NCI-H2107 treated with DMSO at 0.1 percent for 48 hours (cell line): ENCODE measurements at regions not wholly inside any gene's neighbourhood (a gene's known extent, or its start where the extent isn't known, plus 50 kb on each side); places are given as distances from the start of the nearest gene placed in this dataset.
A peak's percentile ranks its signal among the peaks of the same experiment; 100 is the strongest.

Experiments
- DNase-seq: peaks from one replicate; lab custom pipeline; 2025; ENCODE audit not compliant: unreplicated experiment; lab: John Stamatoyannopoulos, UW

DNA sequence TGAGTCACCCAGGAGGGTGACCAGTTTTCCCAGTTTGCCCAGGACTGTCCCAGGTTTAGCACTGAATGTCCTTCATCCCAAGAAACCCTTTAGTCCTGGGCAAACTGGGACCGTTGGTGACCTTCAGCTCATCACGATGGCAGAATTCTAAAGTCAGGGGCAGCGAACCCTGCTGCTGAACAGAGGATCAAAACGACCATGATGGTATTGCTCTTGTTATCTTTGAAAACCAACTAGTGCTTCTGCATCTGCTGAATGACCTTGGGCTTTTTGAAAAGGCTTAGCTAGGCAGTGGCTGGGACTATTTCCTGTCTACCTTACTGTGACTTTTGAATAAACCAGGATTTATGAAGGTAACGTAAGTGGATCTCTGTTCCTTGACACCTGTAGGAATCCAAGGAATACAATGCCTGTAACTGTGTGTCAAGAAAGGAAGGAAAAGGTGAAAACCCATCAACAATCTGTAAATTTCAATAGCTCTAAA, 281.9 kb downstream of the SOX9 start:
- no peak for DNase-seq

DNA sequence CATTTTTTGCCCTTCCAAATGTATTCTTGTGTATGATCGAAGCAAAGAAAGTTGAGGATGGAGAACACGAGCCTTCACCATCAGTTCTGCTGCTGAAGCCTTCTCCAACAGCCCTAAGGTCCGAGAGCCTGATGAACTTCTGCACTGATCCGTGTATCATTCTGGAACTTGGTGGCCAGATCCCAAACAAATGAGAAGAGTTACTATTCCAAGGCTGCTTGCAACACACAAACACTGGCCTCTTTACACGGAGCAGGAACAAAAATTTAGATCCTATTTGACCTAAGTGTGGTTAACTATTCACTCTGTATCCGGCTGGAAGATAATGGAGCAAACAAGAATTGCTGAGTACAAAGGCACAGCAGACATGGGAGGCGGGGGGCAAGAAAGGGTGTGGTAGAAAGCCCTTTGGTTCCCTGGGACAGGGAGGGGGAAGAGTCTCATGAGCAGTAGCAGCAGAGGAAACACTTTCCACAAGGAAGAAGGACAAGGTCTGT, 282.9 kb downstream of the SOX9 start:
- no peak for DNase-seq

DNA sequence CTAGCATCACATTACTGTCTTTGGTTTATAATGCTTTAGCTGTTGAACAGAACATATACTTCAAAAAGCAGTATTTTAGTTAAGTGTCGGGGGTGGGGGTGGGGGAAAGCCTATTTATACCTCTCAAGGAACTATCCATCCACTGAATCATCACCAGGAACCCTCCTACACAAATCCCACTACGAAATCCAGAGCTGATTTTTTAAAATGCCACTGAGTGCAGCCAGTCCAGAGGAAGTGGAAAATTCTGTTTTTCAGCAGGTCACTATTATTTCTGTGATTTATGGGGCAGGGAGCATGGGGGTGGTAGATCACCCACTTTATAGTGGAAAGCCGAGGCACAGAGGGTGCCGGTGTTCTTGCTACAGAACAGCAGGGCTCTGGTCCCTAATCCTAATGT, 284.1 kb downstream of the SOX9 start:
- DNase-seq: no peak

DNA sequence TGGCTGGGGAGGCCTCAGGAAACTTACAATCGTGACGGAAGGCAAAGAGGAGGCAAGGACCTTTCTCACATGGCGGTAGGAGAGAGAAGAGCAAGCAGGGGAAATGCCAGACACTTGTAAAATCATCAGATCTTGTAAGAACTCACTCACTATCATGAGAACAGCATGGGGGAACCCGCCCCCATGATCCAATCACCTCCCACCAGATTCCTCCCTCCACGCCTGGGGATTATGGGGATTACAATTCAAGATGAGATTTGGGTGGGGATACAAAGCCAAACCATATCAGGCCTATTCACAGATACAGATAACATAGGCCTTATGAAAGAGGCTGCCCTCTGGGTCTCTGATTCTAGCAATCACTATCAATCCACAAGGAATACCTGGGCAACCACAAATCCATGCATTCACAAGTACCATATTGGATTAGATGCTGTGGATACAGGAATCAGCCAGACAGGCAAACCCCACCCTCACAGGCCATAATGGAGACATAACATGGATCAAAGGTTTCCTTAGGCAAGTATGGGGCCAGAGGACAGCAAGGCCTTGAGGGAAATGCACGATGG, 284.9 kb downstream of the SOX9 start:
- DNase-seq: no peak

DNA sequence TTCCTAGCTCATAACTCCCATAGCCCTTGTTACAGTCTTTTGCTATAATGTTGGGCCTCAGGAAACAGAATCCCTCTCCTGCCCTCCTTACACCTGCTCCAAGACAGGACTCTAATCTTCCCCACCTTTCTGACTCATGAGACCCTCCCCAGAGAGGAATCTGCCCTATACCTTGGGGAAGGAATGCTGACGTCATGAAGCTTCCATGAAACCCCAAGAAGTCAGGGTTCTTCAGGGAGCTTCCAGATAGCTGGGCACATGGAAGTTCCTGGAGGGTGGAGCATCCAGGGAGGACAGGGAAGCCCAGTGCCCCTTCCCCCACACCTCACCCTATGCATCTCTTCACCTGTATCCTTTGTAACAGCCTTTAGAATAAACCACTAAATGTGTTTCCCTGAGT, 285.7 kb downstream of the SOX9 start:
- no peak for DNase-seq

DNA sequence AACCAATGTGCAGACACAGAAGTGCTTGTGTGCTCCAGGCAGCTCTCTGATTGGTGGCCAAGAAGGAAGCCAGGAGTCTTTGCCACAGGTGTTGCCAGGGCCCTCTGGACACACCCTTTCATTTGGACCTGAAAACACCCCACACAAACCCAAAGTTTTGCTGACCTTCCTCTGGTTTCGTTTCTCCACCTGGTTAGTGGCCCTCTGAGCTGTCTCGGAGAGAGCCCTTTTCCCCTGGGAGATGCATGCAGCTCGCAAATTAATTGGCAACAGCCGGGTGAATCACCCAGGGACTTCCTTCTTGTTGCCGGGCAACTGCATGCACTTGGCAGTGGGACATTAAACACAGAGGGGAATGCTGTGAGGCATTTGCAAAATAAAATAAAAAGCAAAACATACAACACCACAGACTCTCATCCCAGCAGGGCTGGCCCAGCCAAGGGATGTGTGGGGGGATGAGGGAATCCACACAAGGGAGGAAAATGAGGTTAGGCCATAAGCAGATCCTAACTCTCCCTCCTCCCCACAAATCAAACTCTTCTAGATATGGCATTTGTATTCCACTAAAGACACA, 286.6 kb downstream of the SOX9 start:
- DNase-seq: peak; percentile 91

DNA sequence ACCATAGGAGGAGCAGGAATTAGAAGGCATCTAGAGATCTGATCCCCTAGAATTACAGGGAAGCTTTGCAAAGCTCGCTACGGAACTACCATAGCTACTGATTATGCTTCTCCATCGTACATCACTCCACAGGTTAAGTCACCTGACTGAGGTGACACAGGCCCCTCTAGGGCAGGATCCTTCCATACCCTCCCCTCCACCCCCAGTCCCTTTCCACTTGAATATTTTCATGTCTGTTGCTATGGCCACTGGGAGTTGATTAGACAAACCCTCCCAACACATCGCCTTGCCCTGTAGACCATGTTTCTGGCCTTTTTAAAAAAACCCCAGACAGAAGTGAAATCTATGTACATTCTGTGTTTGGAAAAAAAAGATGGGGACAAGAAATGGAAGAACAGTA, 287.1 kb downstream of the SOX9 start:
- DNase-seq: no peak

DNA sequence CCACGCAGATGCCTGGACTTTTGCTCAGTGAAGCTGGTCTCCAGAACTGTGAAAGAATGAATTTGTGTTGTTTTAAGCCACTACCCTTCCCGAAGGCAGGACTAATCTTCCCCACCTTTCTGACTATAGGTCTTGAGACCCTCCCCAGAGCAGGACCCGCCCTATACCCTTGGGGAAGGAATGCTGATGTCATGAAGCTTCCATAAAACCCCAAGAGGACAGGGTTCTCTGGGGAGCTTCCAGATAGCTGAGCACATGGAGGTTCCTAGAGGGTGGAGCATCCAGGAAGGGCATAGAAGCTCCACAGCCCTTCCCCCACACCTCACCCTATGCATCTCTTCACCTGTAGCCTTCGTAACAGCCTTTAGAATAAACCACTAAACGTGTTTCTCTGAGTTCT, 287.8 kb downstream of the SOX9 start:
- no peak for DNase-seq

DNA sequence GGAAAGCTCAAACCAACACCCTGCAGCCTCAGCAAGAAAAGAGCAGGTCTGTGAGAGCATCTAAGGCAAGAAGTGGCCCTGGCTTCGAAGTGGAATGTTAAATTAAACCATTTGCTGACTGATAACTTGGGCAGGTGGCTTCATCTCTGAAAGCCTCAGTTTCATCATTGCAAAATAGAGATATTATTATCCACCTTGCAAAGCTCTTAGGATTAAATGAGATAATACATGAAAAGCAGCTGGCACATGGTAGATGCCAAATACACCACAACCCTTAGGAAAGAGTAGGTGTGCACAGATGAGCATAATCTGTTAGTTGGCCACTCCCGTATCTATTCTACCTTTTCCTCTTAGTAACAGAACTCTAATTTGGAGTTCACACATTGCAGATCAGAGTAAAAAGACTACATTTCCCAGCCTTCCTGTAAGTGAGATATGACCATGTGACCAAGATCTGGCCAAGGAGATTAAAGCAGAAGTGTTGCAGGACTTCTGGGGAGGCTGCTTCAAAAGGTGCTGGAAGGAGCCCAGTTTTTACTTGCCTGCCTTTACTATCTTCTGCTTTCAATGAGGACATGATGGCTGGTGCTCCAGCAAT, 288.7 kb downstream of the SOX9 start:
- DNase-seq: no peak

DNA sequence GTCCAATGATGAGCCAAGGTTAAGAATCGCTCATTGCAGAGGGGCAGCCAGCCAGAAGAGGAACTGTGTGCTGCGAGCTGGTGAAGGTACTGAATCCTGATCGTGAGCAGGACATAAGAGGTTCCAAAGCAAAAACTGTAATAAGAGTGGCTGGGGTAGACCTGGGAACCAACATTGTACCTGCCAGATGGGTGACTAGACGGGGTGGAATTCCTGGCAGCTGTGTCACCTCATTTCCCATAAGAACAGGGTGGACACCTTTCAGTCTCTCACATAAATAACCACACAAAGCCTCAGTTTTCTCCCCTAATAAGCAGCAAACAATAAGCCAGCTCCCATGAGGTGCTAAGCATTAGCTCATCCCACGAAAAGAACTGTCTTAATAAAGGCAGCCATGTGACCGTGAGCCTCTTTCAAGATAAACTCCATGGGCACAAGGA, 290.3 kb downstream of the SOX9 start:
- DNase-seq: no peak

DNA sequence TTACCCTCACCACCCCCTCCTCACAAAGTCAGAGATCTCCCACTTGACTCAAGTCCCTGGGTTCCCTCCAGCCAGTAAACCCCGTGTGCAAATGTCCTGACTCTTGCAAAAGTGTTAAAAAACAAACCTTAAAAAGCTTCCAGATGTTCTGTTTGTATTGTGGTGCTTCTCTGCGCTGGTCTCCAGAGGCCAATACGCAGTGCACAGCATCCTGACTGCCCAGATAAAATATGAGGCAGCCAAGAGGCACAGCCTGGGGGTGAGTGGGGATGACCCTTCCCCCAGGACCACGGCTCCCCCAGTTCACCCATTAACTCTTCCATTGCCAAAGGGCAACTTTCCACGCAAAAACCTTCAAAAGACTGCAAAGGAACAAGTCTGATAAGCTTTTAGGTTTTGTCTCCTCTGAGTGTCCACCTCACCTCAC, 291.8 kb downstream of the SOX9 start:
- no peak for DNase-seq

DNA sequence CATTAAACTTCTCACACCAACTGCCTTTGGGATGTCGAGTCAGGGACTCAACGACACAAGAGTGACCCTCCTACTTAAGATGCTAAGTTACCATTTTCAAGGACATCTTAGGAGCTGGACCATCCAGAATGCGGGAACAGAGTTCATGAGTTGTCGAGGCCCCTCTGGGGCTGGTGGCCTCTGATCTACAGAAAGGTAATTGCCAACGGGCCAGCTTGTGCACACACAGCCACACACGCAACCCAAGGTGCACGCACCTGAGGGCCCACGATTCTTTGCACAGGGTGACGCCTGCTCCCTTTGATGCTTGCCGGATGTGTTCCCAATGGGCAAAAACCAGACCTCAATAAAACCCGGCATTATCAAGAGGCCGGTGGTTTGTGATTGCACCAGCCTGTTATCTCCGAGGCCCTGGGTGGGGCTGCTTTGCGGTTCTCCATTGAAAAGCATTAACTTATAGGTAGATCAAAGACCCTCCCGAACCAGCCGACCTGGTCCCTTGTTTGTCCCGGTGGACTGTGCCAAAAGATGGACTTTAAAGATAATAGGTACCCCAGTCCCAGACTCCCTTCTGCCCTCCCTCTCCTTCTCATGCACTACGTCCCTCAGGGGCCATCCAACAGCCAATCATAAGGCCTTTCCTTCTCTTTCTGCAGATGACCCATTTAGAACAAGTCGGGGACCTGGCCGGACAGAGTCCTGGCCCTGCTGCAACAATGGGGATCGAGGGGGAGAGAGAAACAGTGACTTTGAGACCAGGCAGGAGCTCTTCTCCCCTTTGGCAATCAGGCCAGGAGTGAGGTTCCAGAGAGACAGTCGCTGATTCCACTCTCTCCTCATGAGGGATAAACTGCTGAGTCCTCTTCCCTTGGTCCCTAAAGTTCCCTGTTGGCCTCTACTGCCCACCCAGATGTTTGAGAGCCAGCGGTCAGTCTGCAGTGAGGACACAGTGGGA, 292.5 kb downstream of the SOX9 start:
- no peak for DNase-seq

DNA sequence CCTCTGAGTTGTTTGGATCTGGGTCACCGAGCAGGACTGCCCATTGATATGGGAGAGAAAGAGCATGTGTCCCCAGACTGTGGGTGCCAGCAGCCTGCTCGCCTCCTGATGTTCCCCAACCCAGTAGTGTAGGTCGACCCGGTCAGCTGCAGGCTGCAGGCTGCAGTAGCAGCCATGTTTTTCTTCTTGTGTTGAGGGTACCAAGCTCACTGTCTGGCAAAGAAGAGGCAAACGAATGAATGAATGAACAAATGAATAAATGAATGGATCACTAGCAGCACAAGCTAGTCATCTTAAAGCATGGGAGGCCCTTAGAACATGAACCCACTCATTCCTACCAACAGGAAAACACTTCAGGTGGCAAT, 293.2 kb downstream of the SOX9 start:
- no peak for DNase-seq

DNA sequence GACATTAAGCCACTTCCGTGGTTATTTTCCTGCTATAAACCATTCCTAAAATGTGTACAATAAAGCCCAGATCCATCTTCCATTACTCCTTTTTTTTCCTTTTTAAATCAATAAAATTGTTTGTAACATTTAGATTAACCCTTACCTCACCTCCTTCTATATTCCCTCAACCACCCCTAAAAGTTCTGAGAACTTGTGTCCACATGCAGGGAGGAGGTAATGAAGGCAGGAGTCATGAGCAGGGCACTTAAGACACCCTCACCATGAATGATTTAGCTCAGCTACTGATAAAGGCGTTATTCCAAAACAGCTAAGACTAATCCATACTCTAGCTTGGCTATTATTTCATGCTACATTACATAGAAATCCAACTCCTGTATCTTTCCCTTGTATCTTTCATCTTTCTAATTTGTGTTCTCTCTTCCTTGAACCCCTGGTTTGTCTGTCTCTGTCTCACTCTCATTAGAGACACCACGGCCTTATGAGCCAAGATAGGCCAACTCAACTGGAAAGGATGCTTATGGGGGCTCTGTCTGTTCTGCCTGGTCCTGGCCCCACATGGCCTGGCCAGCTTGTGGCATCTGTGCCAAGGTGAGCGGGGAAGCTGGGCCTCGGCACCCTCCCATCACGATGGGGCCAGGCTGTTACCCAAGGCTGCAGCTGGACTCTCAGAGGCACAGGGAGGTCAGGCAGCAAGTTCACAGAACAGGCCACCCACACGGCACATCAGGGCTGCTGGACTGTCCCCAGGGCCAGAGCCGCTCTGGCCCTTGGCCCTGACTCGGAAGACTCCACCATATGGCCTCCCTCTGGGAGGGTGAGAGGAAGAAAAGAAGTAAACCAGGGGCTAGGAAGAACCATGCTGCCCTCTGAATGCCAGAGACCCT, 294.4 kb downstream of the SOX9 start:
- DNase-seq: no peak

DNA sequence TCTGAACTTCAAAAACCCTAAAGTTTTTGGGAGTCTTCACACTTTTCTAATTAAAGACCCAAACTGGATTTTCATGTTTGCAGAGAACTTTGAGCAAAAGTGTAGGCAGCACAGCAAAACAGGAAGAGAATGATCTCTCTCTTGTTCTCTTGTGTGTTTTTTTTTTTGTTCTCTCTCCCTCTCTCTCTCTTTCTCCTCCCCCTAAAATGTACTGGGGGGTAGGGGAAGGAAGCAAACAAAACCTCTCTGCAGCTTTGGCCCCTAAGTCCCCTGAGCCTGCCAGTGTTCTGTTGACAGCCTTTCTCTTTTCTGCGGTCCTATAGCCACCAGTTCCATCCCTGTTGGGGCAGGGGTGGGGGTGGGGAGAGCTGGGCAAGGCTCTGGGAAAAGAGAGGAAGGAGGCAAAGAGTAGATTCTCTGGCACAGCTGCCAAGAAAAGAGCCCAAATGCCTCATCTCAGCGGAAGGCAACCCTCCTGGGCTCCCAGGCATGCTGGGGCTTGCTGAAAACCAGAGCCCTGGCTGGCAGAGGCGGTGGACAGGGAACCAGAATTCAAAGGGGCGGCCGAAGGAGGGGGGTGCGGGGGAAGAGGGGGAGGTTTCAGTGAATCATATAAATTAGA, 295.3 kb downstream of the SOX9 start:
- DNase-seq: peak; percentile 77

DNA sequence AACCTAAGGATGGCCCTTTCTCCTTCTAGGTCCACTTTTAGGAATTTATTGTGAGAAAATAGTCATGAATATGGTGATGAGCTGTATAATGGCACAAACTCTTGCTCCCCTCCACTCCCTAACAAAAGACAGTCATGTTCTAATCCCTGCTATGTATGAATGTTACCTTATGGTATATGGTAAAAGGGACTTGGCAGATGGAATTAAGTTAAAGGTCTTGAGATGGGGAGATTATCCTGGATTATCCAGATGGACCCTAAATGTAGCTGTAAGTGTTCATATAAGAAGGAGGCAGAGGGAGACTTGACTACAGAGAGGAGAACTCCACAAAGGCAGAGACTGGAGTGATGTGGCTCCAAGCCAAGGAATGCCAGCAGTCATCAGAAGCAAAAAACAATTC, 296.1 kb downstream of the SOX9 start:
- DNase-seq: no peak

DNA sequence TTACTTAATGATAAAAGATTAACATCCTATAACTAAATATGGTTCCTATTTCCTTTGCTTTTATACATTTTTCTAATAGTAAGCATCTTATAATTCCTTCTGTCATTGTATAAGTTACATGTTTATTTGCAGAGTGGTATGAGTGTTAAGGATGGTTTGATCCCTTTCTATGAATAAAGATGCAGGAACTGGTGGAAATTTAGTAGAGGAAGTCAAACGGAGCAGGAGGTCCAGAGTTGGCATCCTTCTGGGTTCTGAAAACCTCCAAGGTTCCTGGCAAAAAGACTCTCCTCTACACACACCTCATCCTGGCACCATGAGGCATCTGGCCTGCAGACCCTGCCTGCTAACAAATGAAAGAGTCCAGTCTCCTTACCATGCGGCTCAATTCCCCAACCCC, 296.8 kb downstream of the SOX9 start:
- DNase-seq: no peak

DNA sequence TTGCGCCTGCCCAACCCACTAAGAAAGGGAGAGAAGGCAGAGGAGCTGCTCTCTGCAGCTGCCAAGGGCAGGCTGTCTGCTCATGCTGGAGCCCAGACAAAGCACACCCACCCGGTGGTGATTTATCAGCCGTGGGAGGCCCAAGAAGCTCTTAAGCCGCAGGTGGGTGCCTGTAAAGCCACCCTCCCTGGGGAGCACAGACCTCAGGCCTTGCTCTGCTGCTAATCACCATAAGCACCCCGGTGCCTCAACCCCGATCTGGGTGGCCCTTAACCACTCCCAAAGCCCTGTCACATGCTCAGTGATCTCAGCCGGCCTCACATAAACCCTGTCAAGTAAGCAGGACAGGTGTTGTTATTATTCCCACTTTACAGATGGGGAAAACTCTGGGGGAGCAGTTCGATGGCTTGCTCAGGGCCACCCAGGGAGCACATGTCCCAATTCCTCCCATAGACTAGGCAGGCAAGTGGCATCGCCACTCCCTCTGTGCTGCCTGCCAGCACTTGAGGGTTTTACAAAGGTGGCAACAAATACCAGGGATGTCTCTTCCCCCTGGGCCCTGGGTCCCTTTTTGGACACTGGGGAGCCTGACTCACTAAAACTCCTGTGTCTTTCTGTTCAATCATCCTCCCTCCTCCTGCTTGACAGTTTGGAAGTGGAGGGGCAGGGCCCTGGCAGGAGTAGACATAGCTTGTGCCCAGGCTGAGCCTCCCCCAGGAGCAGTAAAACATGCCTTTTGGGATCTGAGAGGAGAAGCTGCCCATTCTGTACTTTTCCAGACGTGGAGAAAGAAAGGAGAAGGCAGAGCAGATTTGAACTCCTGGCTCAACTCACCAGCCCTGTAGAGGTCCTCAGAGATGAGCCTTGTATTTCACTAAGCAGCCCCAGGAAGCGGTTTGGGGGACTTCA, 299.3 kb downstream of the SOX9 start:
- peak; percentile 95 for DNase-seq

DNA sequence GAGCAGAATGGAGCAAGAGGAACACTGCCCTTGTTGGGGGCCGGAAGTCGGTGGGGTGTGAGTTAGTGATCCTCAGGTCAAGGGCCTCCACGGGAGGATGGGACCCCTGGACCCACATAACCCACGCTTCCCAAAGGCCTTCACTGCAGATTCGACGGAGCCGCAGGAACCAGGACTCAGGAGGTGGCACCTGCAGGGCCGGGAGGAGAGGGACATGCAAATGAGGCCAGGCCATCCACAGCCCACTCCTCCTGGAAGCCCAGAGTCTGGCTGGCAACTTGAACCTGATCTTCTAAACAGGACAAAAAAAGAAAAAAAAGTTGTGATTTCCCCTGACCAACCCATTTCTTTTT, 299.9 kb downstream of the SOX9 start:
- DNase-seq: no peak
